DOHH2 (cell line): ENCODE measurements at regions not wholly inside any gene's neighbourhood (a gene's known extent, or its start where the extent isn't known, plus 50 kb on each side); places are given as distances from the start of the nearest gene placed in this dataset.

ENCODE experiments used
- CTCF ChIP-seq: fragments of 200-600 bp; sonication (generic); IDR thresholded peaks from one replicate; pipeline ENCODE4 v1.5.1; 2014; ENCODE audit warnings: antibody characterized with exemption, mild to moderate bottlenecking, low read depth, low read length; ENCODE audit not compliant: poor library complexity, severe bottlenecking
- EZH2phosphoT487 ChIP-seq: fragments of 200-600 bp; sonication (generic); IDR thresholded peaks from 2 replicates; pipeline ENCODE4 v1.6.1; 2017; ENCODE audit warnings: borderline replicate concordance, mild to moderate bottlenecking, antibody characterized with exemption, low read length, moderate library complexity, mixed read lengths

DNA sequence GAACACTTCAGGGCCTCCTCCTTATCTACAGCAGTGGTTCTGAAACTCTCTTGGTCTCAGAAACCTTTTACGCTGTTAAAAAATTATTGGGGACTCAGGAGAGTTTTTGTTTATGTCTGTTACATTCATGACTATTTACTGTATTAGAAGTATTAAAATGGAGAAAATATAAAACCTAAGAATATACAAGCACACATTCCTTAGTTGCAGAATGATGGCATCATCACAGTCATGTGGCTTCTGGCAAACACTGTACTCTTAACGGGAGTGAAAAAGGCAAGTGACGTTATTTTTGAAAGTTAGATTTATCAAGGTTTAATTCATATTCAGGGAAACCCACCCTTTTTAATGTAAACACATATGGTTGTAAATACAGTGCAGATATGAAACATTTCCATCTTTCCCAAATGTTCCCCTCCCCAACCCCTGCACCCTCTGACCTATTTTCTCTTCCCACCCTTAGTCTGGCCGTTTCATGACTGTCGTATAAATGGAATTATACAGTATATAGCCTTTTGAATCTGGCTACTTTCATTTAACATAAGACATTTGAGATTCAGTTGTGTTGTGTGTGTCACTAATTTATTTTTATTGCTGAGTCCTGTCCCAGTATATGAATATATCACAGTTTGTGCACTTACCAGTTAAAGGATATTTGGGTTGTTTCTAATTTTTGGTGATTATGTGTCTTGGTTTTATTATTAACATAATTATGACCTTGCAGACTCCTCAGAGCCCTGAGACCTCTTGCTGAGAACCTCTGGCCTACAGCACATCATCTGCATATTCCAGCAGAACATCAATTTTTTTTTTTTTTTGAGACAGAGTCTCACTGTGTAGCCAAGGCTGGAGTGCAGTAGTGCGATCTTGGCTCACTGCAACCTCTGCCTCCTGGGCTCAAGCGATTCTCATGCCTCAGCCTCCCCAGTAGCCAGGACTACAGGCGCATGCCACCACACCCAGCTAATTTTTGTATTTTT is 457.0 kb downstream of the PCNX1 start:
- TF ChIP-seq CTCF (no peak), EZH2phosphoT487 (no peak)
